ENCODE measurements at regions not wholly inside any gene's neighbourhood (a gene's known extent, or its start where the extent isn't known, plus 50 kb on each side); places are given as distances from the start of the nearest gene placed in this dataset.

GRCh38 chr17:70230850-70231640 lies 61.7 kb downstream of the KCNJ2 start:
- DNase-seq (ENCODE audit: low spot score): no peak

- DNase-seq (ENCODE audit: low spot score): no peak
Observed at GRCh38 chr17:70232466-70232865, 63.1 kb downstream of the KCNJ2 start.

GRCh38 chr17:70235252-70235651 lies 65.9 kb downstream of the KCNJ2 start:
- no peak for DNase-seq (ENCODE audit: low spot score)

GRCh38 chr17:70238228-70238627 lies 68.9 kb downstream of the KCNJ2 start:
- no peak for DNase-seq (ENCODE audit: low spot score)

- no peak for DNase-seq (ENCODE audit: low spot score)
Observed at GRCh38 chr17:70238646-70239045, 69.3 kb downstream of the KCNJ2 start.

- DNase-seq (ENCODE audit: low spot score): no peak
Observed at GRCh38 chr17:70239391-70239826, 70.1 kb downstream of the KCNJ2 start.

GRCh38 chr17:70241071-70241470 lies 71.7 kb downstream of the KCNJ2 start:
- DNase-seq (ENCODE audit: low spot score): no peak

GRCh38 chr17:70242781-70243437 lies 73.6 kb downstream of the KCNJ2 start:
- no peak for DNase-seq (ENCODE audit: low spot score)

GRCh38 chr17:70251706-70252105 lies 82.4 kb downstream of the KCNJ2 start:
- DNase-seq (ENCODE audit: low spot score): no peak

GRCh38 chr17:70254735-70255460 lies 85.6 kb downstream of the KCNJ2 start:
- no peak for DNase-seq (ENCODE audit: low spot score)

- DNase-seq (ENCODE audit: low spot score): no peak
Observed at GRCh38 chr17:70256751-70257150, 87.4 kb downstream of the KCNJ2 start.

GRCh38 chr17:70258465-70258864 lies 89.1 kb downstream of the KCNJ2 start:
- DNase-seq (ENCODE audit: low spot score): no peak

- no peak for DNase-seq (ENCODE audit: low spot score)
Observed at GRCh38 chr17:70259400-70259799, 90.1 kb downstream of the KCNJ2 start.

GRCh38 chr17:70261170-70261569 lies 91.8 kb downstream of the KCNJ2 start:
- no peak for DNase-seq (ENCODE audit: low spot score)

GRCh38 chr17:70265471-70265870 lies 96.1 kb downstream of the KCNJ2 start:
- no peak for DNase-seq (ENCODE audit: low spot score)

- no peak for DNase-seq (ENCODE audit: low spot score)
Observed at GRCh38 chr17:70266394-70266793, 97.1 kb downstream of the KCNJ2 start.

- DNase-seq (ENCODE audit: low spot score): no peak
Observed at GRCh38 chr17:70268383-70268782, 99.1 kb downstream of the KCNJ2 start.

- DNase-seq (ENCODE audit: low spot score): no peak
Observed at GRCh38 chr17:70270554-70270953, 101.2 kb downstream of the KCNJ2 start.

GRCh38 chr17:70271200-70271599 lies 101.9 kb downstream of the KCNJ2 start:
- DNase-seq (ENCODE audit: low spot score): no peak

- DNase-seq (ENCODE audit: low spot score): no peak
Observed at GRCh38 chr17:70271672-70272071, 102.3 kb downstream of the KCNJ2 start.

- DNase-seq (ENCODE audit: low spot score): no peak
Observed at GRCh38 chr17:70274255-70274654, 104.9 kb downstream of the KCNJ2 start.

GRCh38 chr17:70276906-70277305 lies 107.6 kb downstream of the KCNJ2 start:
- DNase-seq (ENCODE audit: low spot score): no peak

Data from HuH-7.5 (cell line).